Ovary (tissue), 7 donors: ENCODE measurements at regions not wholly inside any gene's neighbourhood (a gene's known extent, or its start where the extent isn't known, plus 50 kb on each side); places are given as distances from the start of the nearest gene placed in this dataset.

Source experiments
- DNase-seq, 5 donors: peaks; one replicate each; pipeline ENCODE4 v3.0.0-alpha.2; 2019 to 2020
- H3K27ac ChIP-seq, 2 donors: fragments of 200-600 bp; one replicate each; pipeline versions ENCODE4 v1.5.1 to v1.8.0; 2019 to 2022
- H3K27me3 ChIP-seq: fragments of 200-600 bp; one replicate; pipeline ENCODE4 v1.8.0; 2022
- H3K36me3 ChIP-seq: fragments of 200-600 bp; sonication (generic); one replicate; pipeline ENCODE4 v1.5.1; 2019
- H3K4me1 ChIP-seq: one replicate; pipeline ENCODE4 v1.8.1; 2013; ENCODE audit warnings: mild to moderate bottlenecking, moderate library complexity; ENCODE audit not compliant: insufficient read depth
- H3K4me3 ChIP-seq: fragments of 200-600 bp; sonication (generic); one replicate; pipeline ENCODE4 v1.5.1; 2017
- H3K9me3 ChIP-seq, 2 donors: fragments of 200-600 bp in 1 of 2; sonication (generic) in 1 of 2; one replicate each; pipeline versions ENCODE4 v1.5.1 to v1.8.1; 2013 to 2019; ENCODE audit warnings: mild to moderate bottlenecking in 1 of 2, moderate library complexity in 1 of 2
- EP300 ChIP-seq: sonication (generic); formaldehyde crosslinking; IDR thresholded peaks from one replicate; pipeline ENCODE4 v1.6.1; 2017; ENCODE audit warnings: antibody characterized with exemption
- POLR2A ChIP-seq: fragments of 450-650 bp; IDR thresholded peaks from one replicate; pipeline ENCODE4 v1.6.1; 2017; ENCODE audit warnings: antibody characterized with exemption, mild to moderate bottlenecking, moderate library complexity
- WGBS, 3 donors: extraction: QIAGEN DNeasy Blood & Tissue Kit in 1 of 3; methylation state at CpG; one replicate each; pipeline versions ENCODE4 v1.1.5 to v1.1.7; 2013 to 2017; 5-methylcytosine and 5-hydroxymethylcytosine counted together
- intact Hi-C, 4 donors: fragments of 100-400 bp; cut with DNase I; formaldehyde crosslinking; loops; one replicate each; pipeline versions ENCODE4 v1.11.0 to v1.15.1; 2022 to 2023
- TF ChIP-seq, protein P1 (sequence below), 3 donors: fragments of 450-650 bp in 2 of 3; fragments of 200-600 bp in 1 of 3; IDR thresholded peaks; one replicate each; pipeline versions ENCODE4 v1.5.1 to v1.8.0; 2016 to 2022; ENCODE audit warnings: antibody characterized with exemption in 3 of 3, mild to moderate bottlenecking in 1 of 3
- donor health status: DM: no; HTN: no; CAD: no; lungs with moderate emphysema.
- donor health status: DM: no; HTN: no; CAD: no.
- donor health status: Bipolar disorder and iron deficiency.
- donor health status: DM: no; HTN: no; CAD: no.
- donor health status: DM: yes; HTN: yes; CAD: no.

DNA sequence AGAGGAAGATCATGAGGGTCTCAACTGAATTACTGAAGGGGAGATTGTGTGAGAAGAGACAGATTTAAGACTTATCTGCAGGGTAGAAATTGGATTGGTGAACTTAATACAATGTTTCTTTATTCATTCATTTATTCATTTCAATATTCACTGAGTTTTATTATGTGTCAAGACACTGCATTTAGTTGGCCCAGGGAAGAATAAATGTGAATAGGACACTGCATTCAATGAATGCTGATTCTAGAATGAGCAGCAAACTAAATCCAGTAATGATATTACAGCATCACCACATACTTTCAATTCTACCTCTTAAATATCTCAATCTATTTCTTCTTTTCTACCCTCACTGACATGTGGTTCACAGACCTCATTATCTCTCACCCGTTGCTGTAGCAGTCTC, 149.0 kb upstream of the TACR1 start:
- no peaks in the 10 kb centered on the region for H3K36me3 ChIP-seq
- H3K4me3 ChIP-seq = no peak overlapping the region
- H3K4me1 ChIP-seq = no peaks in the 10 kb centered on the region
- H3K27me3 ChIP-seq = no peaks in the 10 kb centered on the region
- no peak overlapping the region for H3K27ac ChIP-seq
- WGBS, 3 donors = 55 to 68% (median 66%) methylated on average over 1 of the region's 1 CpG
- intact Hi-C loops = no loop called here
- no peak for TF ChIP-seq EP300
- TF ChIP-seq, protein P1, sequence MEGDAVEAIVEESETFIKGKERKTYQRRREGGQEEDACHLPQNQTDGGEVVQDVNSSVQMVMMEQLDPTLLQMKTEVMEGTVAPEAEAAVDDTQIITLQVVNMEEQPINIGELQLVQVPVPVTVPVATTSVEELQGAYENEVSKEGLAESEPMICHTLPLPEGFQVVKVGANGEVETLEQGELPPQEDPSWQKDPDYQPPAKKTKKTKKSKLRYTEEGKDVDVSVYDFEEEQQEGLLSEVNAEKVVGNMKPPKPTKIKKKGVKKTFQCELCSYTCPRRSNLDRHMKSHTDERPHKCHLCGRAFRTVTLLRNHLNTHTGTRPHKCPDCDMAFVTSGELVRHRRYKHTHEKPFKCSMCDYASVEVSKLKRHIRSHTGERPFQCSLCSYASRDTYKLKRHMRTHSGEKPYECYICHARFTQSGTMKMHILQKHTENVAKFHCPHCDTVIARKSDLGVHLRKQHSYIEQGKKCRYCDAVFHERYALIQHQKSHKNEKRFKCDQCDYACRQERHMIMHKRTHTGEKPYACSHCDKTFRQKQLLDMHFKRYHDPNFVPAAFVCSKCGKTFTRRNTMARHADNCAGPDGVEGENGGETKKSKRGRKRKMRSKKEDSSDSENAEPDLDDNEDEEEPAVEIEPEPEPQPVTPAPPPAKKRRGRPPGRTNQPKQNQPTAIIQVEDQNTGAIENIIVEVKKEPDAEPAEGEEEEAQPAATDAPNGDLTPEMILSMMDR (IDR thresholded peaks at IDR 0.05) = no peak
- TF ChIP-seq POLR2A = no peak
- DNase-seq = no peak
- H3K9me3 ChIP-seq = no peaks in the 10 kb centered on the region

DNA sequence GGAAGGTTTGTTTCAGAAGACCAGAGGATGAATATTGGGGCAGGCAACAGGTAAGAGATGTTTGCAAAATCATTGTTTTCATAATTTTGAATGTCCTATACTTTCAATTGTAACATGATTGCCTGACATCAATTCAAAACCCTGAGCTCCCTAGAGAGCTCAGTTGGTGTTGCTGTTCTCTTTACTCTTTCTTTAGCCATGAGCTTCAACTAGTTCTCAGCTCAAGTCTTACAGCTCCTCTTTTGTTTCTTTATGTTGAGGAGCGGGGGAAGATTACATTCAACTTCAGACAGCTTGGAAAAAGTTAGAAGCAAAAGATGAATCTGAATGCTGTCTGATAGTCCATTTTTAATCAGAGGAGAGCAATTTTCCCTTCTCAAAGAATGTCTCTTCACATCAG, 144.8 kb upstream of the TACR1 start:
- Histone ChIP-seq H3K4me1 (no peaks in the 10 kb centered on the region), H3K9me3 (no peaks in the 10 kb centered on the region), H3K27ac (no peak overlapping the region), H3K36me3 (no peaks in the 10 kb centered on the region), H3K27me3 (no peaks in the 10 kb centered on the region), H3K4me3 (no peak overlapping the region)
- no peak for DNase-seq
- 88 to 98% (median 94%) methylated on average over 1 of the region's 1 CpG for WGBS, 3 donors
- TF ChIP-seq EP300 = no peak
- intact Hi-C loops = no loop called here

DNA sequence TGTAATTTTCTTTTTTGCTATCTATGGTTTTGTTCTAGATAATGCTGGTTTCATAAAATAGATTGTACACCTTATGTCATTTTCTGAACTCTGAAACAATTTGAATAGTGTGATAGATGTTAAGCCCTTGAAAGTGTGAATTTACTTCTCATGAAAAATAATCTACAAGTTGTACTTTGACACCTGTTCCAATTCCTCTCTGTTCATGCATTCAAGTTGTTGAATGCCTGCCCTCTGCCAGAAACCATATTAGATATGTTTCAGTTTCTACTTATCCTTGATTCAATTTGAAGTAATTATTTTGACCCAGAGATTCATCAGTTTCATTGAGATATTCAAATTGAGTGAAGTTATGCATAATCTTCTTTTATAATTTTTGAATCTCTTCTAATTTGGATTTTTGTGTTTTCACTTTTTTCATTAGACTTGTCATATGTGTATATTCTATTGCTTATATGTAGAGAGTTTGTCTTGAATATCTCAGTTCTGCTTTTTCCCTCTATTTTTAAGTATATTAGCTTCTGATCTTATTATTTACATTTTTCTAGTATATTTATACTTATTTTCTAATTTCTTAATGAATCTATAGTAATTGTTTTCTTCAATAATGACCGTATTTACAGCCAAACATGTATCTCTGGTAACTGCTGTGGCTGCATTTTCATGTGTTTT, 143.3 kb upstream of the TACR1 start:
- DNase-seq = no peak
- 91 to 93% (median 93%) methylated on average over 1 of the region's 1 CpG for WGBS, 3 donors
- H3K36me3 ChIP-seq = no peaks in the 10 kb centered on the region
- H3K4me3 ChIP-seq = no peak overlapping the region
- no peak for TF ChIP-seq POLR2A
- TF ChIP-seq, protein P1 (IDR thresholded peaks at IDR 0.05) = no peak
- TF ChIP-seq EP300 = no peak
- no peaks in the 10 kb centered on the region for H3K27me3 ChIP-seq
- peaks cover under 1% of the 10 kb centered on the region for H3K4me1 ChIP-seq
- intact Hi-C loops = no loop called here
- no peaks in the 10 kb centered on the region for H3K9me3 ChIP-seq
- H3K27ac ChIP-seq = no peak overlapping the region

DNA sequence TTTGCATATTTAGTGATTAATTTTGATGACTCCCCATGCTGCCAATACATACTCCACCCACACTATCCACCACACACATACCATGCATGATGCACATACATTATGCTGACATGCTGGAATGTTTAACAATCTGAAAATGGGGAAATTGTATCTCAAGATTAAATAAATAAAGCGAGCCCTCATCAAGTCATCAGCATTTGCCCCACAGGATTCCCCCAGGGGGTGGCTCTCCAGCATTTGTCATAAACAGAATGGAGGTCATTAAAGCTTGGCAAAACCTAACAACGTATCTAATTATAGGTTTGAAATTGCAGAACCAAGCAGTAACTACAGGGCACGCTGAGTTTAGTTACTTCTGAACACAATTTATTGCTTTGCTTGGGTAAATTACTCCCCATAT, 141.2 kb upstream of the TACR1 start:
- Histone ChIP-seq H3K36me3 (no peaks in the 10 kb centered on the region), H3K4me1 (peaks cover 11% of the 10 kb centered on the region), H3K9me3 (no peaks in the 10 kb centered on the region), H3K4me3 (no peak overlapping the region), H3K27ac (no peak overlapping the region), H3K27me3 (no peaks in the 10 kb centered on the region)
- intact Hi-C loops = no loop called here
- TF ChIP-seq, protein P1 (IDR thresholded peaks at IDR 0.05) = no peak
- TF ChIP-seq POLR2A (no peak), EP300 (no peak)
- 82 to 89% (median 88%) methylated on average over 3 of the region's 3 CpGs for whole genome bisulfite sequencing, 3 donors
- no peak for DNase-seq

- Histone ChIP-seq H3K27me3 (no peaks in the 10 kb centered on the region), H3K27ac (no peak overlapping the region), H3K36me3 (no peaks in the 10 kb centered on the region), H3K4me3 (no peak overlapping the region), H3K9me3 (no peaks in the 10 kb centered on the region), H3K4me1 (peaks cover 19% of the 10 kb centered on the region)
- WGBS, 3 donors = 80 to 90% (median 81%) methylated on average over 5 of the region's 5 CpGs
- intact Hi-C loops = no loop called here
- DNase-seq = no peak
- TF ChIP-seq EP300 (no peak), POLR2A (no peak)
- TF ChIP-seq, protein P1 (IDR thresholded peaks at IDR 0.05) = no peak
Measured at GRCh38 chr2:75338461-75338860, 139.1 kb upstream of the TACR1 start.
